Endothelial cell of umbilical vein (primary cell): ENCODE measurements at regions not wholly inside any gene's neighbourhood (a gene's known extent, or its start where the extent isn't known, plus 50 kb on each side); places are given as distances from the start of the nearest gene placed in this dataset.

ENCODE experiments used
- POLR2A ChIP-seq: IDR thresholded peaks from 2 replicates; pipeline ENCODE4 v1.6.1; 2012; ENCODE audit warnings: low read depth, mild to moderate bottlenecking, control low read depth, low read length
- TF ChIP-seq, protein P1 (sequence below): IDR thresholded peaks from 2 replicates; pipeline ENCODE4 v1.6.1; 2011; ENCODE audit not compliant: insufficient read depth, insufficient read length
- TF ChIP-seq, protein P2 (sequence below), 2 donors: IDR thresholded peaks; 1 replicate in 1 of 2; 2 replicates in 1 of 2; pipeline ENCODE4 v1.5.1; 2011; ENCODE audit warnings: low read length in 2 of 2, mild to moderate bottlenecking in 2 of 2, moderate library complexity in 2 of 2, control low read depth in 1 of 2, inconsistent platforms in 1 of 2, low read depth in 1 of 2; ENCODE audit not compliant: insufficient read depth in 1 of 2; ENCODE audit errors: extremely low read depth in 1 of 2

DNA sequence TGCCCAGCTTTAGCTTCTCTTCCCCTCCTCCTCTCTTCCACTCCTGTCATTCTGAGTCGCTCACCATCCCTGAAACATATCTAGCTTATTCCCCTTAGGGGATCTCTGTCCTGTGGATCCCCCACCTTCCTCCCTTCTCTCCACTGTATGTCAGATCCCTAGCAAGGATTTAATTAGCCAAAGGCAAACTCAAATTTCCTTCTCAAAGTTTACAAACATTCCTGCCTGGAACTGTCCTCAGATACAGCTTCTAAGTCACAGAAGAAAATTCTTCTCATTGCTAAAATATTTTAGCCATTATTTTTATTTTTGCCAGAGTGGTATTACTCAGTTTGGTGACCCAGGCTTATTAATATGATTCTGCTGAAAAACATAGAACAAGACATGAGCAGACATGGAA is 315.3 kb downstream of the CYP26B1 start:
- TF ChIP-seq, protein P1, sequence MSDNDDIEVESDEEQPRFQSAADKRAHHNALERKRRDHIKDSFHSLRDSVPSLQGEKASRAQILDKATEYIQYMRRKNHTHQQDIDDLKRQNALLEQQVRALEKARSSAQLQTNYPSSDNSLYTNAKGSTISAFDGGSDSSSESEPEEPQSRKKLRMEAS: no peak
- TF ChIP-seq, protein P2, sequence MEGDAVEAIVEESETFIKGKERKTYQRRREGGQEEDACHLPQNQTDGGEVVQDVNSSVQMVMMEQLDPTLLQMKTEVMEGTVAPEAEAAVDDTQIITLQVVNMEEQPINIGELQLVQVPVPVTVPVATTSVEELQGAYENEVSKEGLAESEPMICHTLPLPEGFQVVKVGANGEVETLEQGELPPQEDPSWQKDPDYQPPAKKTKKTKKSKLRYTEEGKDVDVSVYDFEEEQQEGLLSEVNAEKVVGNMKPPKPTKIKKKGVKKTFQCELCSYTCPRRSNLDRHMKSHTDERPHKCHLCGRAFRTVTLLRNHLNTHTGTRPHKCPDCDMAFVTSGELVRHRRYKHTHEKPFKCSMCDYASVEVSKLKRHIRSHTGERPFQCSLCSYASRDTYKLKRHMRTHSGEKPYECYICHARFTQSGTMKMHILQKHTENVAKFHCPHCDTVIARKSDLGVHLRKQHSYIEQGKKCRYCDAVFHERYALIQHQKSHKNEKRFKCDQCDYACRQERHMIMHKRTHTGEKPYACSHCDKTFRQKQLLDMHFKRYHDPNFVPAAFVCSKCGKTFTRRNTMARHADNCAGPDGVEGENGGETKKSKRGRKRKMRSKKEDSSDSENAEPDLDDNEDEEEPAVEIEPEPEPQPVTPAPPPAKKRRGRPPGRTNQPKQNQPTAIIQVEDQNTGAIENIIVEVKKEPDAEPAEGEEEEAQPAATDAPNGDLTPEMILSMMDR (IDR thresholded peaks at IDR 0.05; ENCODE audit: extremely low read depth in 1 of 2, insufficient read depth in 1 of 2, low read depth in 1 of 2, low read length in 2 of 2): no peak
- TF ChIP-seq POLR2A: no peak
